ENCODE measurements at regions not wholly inside any gene's neighbourhood (a gene's known extent, or its start where the extent isn't known, plus 50 kb on each side); places are given as distances from the start of the nearest gene placed in this dataset.

GRCh38 chr13:97726664-97727280 lies 226.7 kb upstream of the IPO5 start:
- Histone ChIP-seq H3K36me3 (ENCODE audit: control insufficient read depth in 5 of 5, insufficient read depth in 5 of 5, low read length in 5 of 5) (no peaks in the 10 kb centered on the region), H3K27ac (ENCODE audit: low read depth, low read length) (no peak overlapping the region), H3K4me3 (ENCODE audit: low read depth in 1 of 5, low read length in 5 of 5) (no peak overlapping the region), H3K4me1 (ENCODE audit: control insufficient read depth in 5 of 5, insufficient read depth in 5 of 5, low read length in 5 of 5) (peaks cover 0 to 7% (median 3%) of the 10 kb centered on the region in 5 donors), H3K9ac (ENCODE audit: low read length in 5 of 5) (no peak overlapping the region), H3K27me3 (ENCODE audit: control insufficient read depth in 5 of 5, insufficient read depth in 4 of 5, low read length in 5 of 5) (no peaks in the 10 kb centered on the region), H3K9me3 (ENCODE audit: control insufficient read depth in 5 of 5, low read length in 5 of 5) (no peaks in the 10 kb centered on the region)

DNA sequence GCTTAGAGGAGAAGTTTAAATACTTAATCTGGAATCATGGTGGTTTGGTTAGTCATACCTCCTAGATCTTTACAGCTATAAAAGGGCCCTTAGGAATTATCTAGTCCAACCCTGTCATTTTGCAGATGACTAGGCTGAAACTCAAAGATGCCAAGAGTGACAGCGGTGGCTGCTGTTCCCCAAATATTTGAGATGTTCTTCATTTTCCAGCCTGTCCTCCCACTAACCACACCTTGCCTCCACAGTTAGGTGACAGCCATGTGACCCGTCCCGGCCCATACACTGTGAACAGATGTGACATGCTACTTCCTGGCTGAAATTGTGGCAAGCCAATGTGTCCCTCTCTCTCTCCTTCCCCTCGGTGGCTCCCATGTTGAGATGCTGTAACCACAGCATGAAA lies 225.5 kb upstream of the IPO5 start:
- Histone ChIP-seq H3K36me3 (ENCODE audit: control insufficient read depth in 5 of 5, insufficient read depth in 5 of 5, low read length in 5 of 5) (no peaks in the 10 kb centered on the region), H3K27ac (ENCODE audit: low read depth, low read length) (no peak overlapping the region)

DNA sequence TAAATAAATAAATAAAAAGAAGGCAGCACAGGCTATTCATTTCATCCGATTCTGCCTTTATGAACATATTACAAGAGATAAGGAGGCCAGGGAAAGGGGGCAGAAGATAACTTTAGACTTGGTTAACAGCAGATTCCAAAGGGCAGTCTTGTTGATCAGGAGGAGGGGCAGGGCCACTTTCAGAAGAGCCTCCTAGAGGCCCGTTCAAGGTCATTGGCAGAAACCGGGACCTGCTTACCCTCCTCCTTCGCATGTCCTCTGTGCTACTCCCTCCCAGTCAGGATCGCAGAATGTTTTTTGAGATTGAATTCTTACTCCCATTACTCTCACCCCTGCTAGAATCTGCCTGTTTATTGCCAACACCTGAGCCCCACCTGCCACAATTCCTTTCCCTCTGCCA lies 217.0 kb upstream of the IPO5 start:
- no peak overlapping the region for H3K9ac ChIP-seq (ENCODE audit: low read length in 5 of 5)
- H3K27ac ChIP-seq (ENCODE audit: low read depth, low read length): no peak overlapping the region
- H3K36me3 ChIP-seq (ENCODE audit: control insufficient read depth in 5 of 5, insufficient read depth in 5 of 5, low read length in 5 of 5): no peaks in the 10 kb centered on the region
- H3K4me1 ChIP-seq (ENCODE audit: control insufficient read depth in 5 of 5, insufficient read depth in 5 of 5, low read length in 5 of 5): no peaks in the 10 kb centered on the region
- H3K4me3 ChIP-seq (ENCODE audit: low read depth in 1 of 5, low read length in 5 of 5): no peak overlapping the region
- H3K27me3 ChIP-seq (ENCODE audit: control insufficient read depth in 5 of 5, insufficient read depth in 4 of 5, low read length in 5 of 5): no peaks in the 10 kb centered on the region
- no peaks in the 10 kb centered on the region for H3K9me3 ChIP-seq (ENCODE audit: control insufficient read depth in 5 of 5, low read length in 5 of 5)

More for the DNA sequence above, 225.5 kb upstream of the IPO5 start:
- Histone ChIP-seq H3K9ac (ENCODE audit: low read length in 5 of 5) (no peak overlapping the region), H3K9me3 (ENCODE audit: control insufficient read depth in 5 of 5, low read length in 5 of 5) (no peaks in the 10 kb centered on the region), H3K4me1 (ENCODE audit: control insufficient read depth in 5 of 5, insufficient read depth in 5 of 5, low read length in 5 of 5) (peaks cover 0 to 7% (median 3%) of the 10 kb centered on the region in 5 donors), H3K4me3 (ENCODE audit: low read depth in 1 of 5, low read length in 5 of 5) (no peak overlapping the region), H3K27me3 (ENCODE audit: control insufficient read depth in 5 of 5, insufficient read depth in 4 of 5, low read length in 5 of 5) (no peaks in the 10 kb centered on the region)

DNA sequence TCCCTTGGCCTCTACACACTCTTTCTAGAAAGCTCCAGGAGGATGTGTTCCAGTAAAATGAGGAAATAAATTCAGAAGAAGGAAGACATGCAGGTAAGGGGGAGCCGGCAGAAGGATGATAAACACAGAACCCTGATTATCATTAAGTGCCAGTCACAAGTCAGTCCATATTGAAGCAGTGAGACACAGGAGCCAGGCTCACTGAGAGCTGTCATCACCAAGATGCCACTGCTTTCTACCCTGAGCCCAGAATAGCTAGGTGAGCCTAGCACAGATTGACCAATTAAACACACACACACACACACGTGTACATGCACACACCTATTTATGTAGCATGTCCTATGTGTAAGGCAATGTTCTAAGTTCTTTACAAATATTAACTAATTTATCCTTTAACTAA lies 211.4 kb upstream of the IPO5 start:
- no peaks in the 10 kb centered on the region for H3K9me3 ChIP-seq (ENCODE audit: control insufficient read depth in 5 of 5, low read length in 5 of 5)
- peaks cover 0 to 18% (median 14%) of the 10 kb centered on the region in 5 donors for H3K4me1 ChIP-seq (ENCODE audit: control insufficient read depth in 5 of 5, insufficient read depth in 5 of 5, low read length in 5 of 5)
- H3K4me3 ChIP-seq (ENCODE audit: low read depth in 1 of 5, low read length in 5 of 5): no peak overlapping the region
- no peaks in the 10 kb centered on the region for H3K36me3 ChIP-seq (ENCODE audit: control insufficient read depth in 5 of 5, insufficient read depth in 5 of 5, low read length in 5 of 5)
- H3K27ac ChIP-seq (ENCODE audit: low read depth, low read length): no peak overlapping the region
- H3K27me3 ChIP-seq (ENCODE audit: control insufficient read depth in 5 of 5, insufficient read depth in 4 of 5, low read length in 5 of 5): no peaks in the 10 kb centered on the region
- no peak overlapping the region for H3K9ac ChIP-seq (ENCODE audit: low read length in 5 of 5)

DNA sequence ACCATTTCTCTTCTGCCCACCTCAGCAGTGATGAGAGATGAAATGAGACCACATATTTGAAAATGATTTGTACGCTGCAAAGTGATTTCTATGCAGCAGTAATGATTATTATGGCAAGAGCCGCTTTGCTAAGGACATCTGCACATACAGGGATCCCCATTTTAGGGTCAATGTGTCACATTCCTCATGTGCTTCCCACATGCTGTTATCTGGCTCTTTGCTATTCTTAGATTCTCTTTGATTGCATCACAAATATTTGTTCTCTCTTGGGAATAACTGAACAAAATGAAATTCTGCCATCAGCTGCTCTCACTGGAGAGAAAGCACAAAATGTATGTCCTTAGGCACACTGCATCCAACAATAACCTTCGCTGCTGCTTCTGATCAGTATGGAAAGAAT lies 209.5 kb upstream of the IPO5 start:
- peaks cover 0 to 21% (median 14%) of the 10 kb centered on the region in 5 donors for H3K4me1 ChIP-seq (ENCODE audit: control insufficient read depth in 5 of 5, insufficient read depth in 5 of 5, low read length in 5 of 5)
- H3K36me3 ChIP-seq (ENCODE audit: control insufficient read depth in 5 of 5, insufficient read depth in 5 of 5, low read length in 5 of 5): no peaks in the 10 kb centered on the region
- H3K4me3 ChIP-seq (ENCODE audit: low read depth in 1 of 5, low read length in 5 of 5): no peak overlapping the region
- H3K27ac ChIP-seq (ENCODE audit: low read depth, low read length): no peak overlapping the region
- H3K9me3 ChIP-seq (ENCODE audit: control insufficient read depth in 5 of 5, low read length in 5 of 5): no peaks in the 10 kb centered on the region
- no peak overlapping the region for H3K9ac ChIP-seq (ENCODE audit: low read length in 5 of 5)
- no peaks in the 10 kb centered on the region for H3K27me3 ChIP-seq (ENCODE audit: control insufficient read depth in 5 of 5, insufficient read depth in 4 of 5, low read length in 5 of 5)

GRCh38 chr13:97746649-97747048 lies 206.8 kb upstream of the IPO5 start:
- H3K36me3 ChIP-seq (ENCODE audit: control insufficient read depth in 5 of 5, insufficient read depth in 5 of 5, low read length in 5 of 5): no peaks in the 10 kb centered on the region
- H3K27ac ChIP-seq (ENCODE audit: low read depth, low read length): no peak overlapping the region
- peaks cover 0 to 4% (median 0%) of the 10 kb centered on the region in 5 donors for H3K9me3 ChIP-seq (ENCODE audit: control insufficient read depth in 5 of 5, low read length in 5 of 5)
- no peak overlapping the region for H3K4me3 ChIP-seq (ENCODE audit: low read depth in 1 of 5, low read length in 5 of 5)
- H3K4me1 ChIP-seq (ENCODE audit: control insufficient read depth in 5 of 5, insufficient read depth in 5 of 5, low read length in 5 of 5): peaks cover 0 to 21% (median 14%) of the 10 kb centered on the region in 5 donors
- H3K9ac ChIP-seq (ENCODE audit: low read length in 5 of 5): no peak overlapping the region
- H3K27me3 ChIP-seq (ENCODE audit: control insufficient read depth in 5 of 5, insufficient read depth in 4 of 5, low read length in 5 of 5): no peaks in the 10 kb centered on the region

GRCh38 chr13:97749174-97749573 lies 204.3 kb upstream of the IPO5 start:
- Histone ChIP-seq H3K27ac (ENCODE audit: low read depth, low read length) (no peak overlapping the region), H3K27me3 (ENCODE audit: control insufficient read depth in 5 of 5, insufficient read depth in 4 of 5, low read length in 5 of 5) (no peaks in the 10 kb centered on the region), H3K36me3 (ENCODE audit: control insufficient read depth in 5 of 5, insufficient read depth in 5 of 5, low read length in 5 of 5) (no peaks in the 10 kb centered on the region), H3K9me3 (ENCODE audit: control insufficient read depth in 5 of 5, low read length in 5 of 5) (peaks cover 0 to 4% (median 0%) of the 10 kb centered on the region in 5 donors), H3K4me1 (ENCODE audit: control insufficient read depth in 5 of 5, insufficient read depth in 5 of 5, low read length in 5 of 5) (peaks cover 0 to 13% (median 5%) of the 10 kb centered on the region in 5 donors), H3K9ac (ENCODE audit: low read length in 5 of 5) (no peak overlapping the region), H3K4me3 (ENCODE audit: low read depth in 1 of 5, low read length in 5 of 5) (no peak overlapping the region)

DNA sequence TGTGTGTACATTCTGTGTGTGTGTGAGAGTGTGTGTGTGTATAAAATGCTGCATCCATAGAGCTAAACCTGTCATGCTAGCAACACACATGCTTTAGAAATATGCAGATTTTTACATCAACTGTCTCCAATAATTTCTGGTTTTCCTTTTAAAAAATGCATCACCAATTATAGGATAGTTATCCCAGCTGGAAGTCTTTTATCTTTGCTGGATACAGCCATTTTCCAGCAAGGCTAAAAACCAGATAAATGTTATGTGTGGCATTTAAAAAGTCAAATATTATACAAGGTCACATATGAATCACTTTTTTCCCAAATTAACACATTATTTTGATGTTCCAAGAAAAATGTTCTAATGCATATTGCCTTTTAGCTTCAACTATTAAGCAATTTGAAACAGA lies 202.0 kb upstream of the IPO5 start:
- Histone ChIP-seq H3K27ac (ENCODE audit: low read depth, low read length) (no peak overlapping the region), H3K36me3 (ENCODE audit: control insufficient read depth in 5 of 5, insufficient read depth in 5 of 5, low read length in 5 of 5) (no peaks in the 10 kb centered on the region), H3K4me1 (ENCODE audit: control insufficient read depth in 5 of 5, insufficient read depth in 5 of 5, low read length in 5 of 5) (peaks cover 0 to 3% (median 0%) of the 10 kb centered on the region in 5 donors), H3K27me3 (ENCODE audit: control insufficient read depth in 5 of 5, insufficient read depth in 4 of 5, low read length in 5 of 5) (no peaks in the 10 kb centered on the region), H3K9ac (ENCODE audit: low read length in 5 of 5) (no peak overlapping the region), H3K4me3 (ENCODE audit: low read depth in 1 of 5, low read length in 5 of 5) (no peak overlapping the region), H3K9me3 (ENCODE audit: control insufficient read depth in 5 of 5, low read length in 5 of 5) (peaks cover 0 to 4% (median 0%) of the 10 kb centered on the region in 5 donors)

GRCh38 chr13:97752961-97753668 lies 200.4 kb upstream of the IPO5 start:
- peaks cover 0 to 4% (median 0%) of the 10 kb centered on the region in 5 donors for H3K9me3 ChIP-seq (ENCODE audit: control insufficient read depth in 5 of 5, low read length in 5 of 5)
- H3K27ac ChIP-seq (ENCODE audit: low read depth, low read length): no peak overlapping the region
- H3K4me3 ChIP-seq (ENCODE audit: low read depth in 1 of 5, low read length in 5 of 5): no peak overlapping the region
- no peak overlapping the region for H3K9ac ChIP-seq (ENCODE audit: low read length in 5 of 5)
- H3K4me1 ChIP-seq (ENCODE audit: control insufficient read depth in 5 of 5, insufficient read depth in 5 of 5, low read length in 5 of 5): peaks cover 0 to 9% (median 7%) of the 10 kb centered on the region in 5 donors
- H3K36me3 ChIP-seq (ENCODE audit: control insufficient read depth in 5 of 5, insufficient read depth in 5 of 5, low read length in 5 of 5): no peaks in the 10 kb centered on the region
- H3K27me3 ChIP-seq (ENCODE audit: control insufficient read depth in 5 of 5, insufficient read depth in 4 of 5, low read length in 5 of 5): no peaks in the 10 kb centered on the region

DNA sequence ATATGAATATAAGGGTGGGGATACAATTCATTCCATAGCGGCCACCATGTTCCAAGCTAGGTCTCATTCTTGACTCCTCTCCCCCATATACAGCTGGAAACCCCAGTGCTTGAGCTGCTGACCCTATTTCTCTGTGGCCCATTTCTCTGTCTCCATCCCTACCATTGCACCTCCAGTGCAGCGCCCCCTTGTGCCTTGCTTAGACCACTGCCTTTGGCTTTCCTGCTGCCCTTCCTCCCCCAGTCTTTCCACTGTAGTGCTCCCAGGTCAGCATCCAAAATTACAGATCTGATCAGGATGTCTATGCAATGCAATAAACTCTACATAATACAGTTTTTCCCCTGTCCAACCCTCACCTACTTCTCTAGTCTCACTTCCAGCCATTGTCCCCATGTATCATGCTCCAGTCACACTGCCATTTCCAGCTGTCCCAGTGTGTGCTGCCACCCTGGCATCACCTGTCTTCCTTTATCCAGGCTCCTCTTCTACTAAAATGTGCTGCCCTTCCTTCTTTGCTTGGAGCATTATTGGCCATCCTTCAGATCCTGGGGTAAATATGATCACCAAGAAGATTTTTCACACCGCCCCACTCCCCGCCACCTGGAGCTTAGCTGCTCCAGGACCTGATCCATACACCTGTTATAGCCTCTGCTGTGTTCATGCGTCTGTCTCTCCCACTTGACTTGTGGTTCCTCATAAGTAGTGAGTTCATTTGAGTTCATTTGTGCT lies 199.4 kb upstream of the IPO5 start:
- H3K4me1 ChIP-seq (ENCODE audit: control insufficient read depth in 5 of 5, insufficient read depth in 5 of 5, low read length in 5 of 5): peaks cover 0 to 10% (median 8%) of the 10 kb centered on the region in 5 donors
- H3K9ac ChIP-seq (ENCODE audit: low read length in 5 of 5): no peak overlapping the region
- no peaks in the 10 kb centered on the region for H3K27me3 ChIP-seq (ENCODE audit: control insufficient read depth in 5 of 5, insufficient read depth in 4 of 5, low read length in 5 of 5)
- no peak overlapping the region for H3K4me3 ChIP-seq (ENCODE audit: low read depth in 1 of 5, low read length in 5 of 5)
- no peaks in the 10 kb centered on the region for H3K36me3 ChIP-seq (ENCODE audit: control insufficient read depth in 5 of 5, insufficient read depth in 5 of 5, low read length in 5 of 5)
- peaks cover 0 to 4% (median 0%) of the 10 kb centered on the region in 5 donors for H3K9me3 ChIP-seq (ENCODE audit: control insufficient read depth in 5 of 5, low read length in 5 of 5)
- no peak overlapping the region for H3K27ac ChIP-seq (ENCODE audit: low read depth, low read length)
